K562 (cell line): ENCODE measurements at regions not wholly inside any gene's neighbourhood (a gene's known extent, or its start where the extent isn't known, plus 50 kb on each side); places are given as distances from the start of the nearest gene placed in this dataset.

Experiments used
- BDP1 ChIP-seq: IDR thresholded peaks from 3 replicates; pipeline ENCODE4 v1.6.1; 2011; ENCODE audit not compliant: insufficient read length, insufficient read depth
- CREB3 ChIP-seq: fragments of 450-650 bp; conservative IDR thresholded peaks from 2 replicates; pipeline ENCODE4 v1.6.1; 2016; ENCODE audit warnings: missing genetic modification characterization, low read depth, mild to moderate bottlenecking, missing compliant biosample characterization, moderate library complexity
- CREBBP ChIP-seq: IDR thresholded peaks from one replicate; pipeline ENCODE4 v1.6.1; 2012; ENCODE audit warnings: low read depth, mild to moderate bottlenecking, control low read depth, inconsistent platforms, low read length
- DEAF1 ChIP-seq: fragments of 450-650 bp; formaldehyde crosslinking; IDR thresholded peaks from 2 replicates; pipeline ENCODE4 v1.4.0; 2020; ENCODE audit warnings: mild to moderate bottlenecking, moderate library complexity
- YBX1 ChIP-seq: fragments of 450-650 bp; IDR thresholded peaks from 2 replicates; pipeline ENCODE4 v1.7.1; 2016; ENCODE audit warnings: mild to moderate bottlenecking
- ZNF282 ChIP-seq: sonication (generic); formaldehyde crosslinking; IDR thresholded peaks from 2 replicates; pipeline ENCODE4 v1.8.1; 2023; ENCODE audit warnings: missing genetic modification reagents
- ZNF639 ChIP-seq, 2 experiments: fragments of 200-800 bp in 1 of 2; sonication (Bioruptor generic) in 1 of 2; sonication (generic) in 1 of 2; formaldehyde crosslinking in 1 of 2; IDR thresholded peaks in 1 of 2; conservative IDR thresholded peaks in 1 of 2; 2 replicates each; pipeline versions ENCODE4 v1.5.0 to v1.6.1; 2016 to 2020; ENCODE audit warnings: missing compliant biosample characterization in 1 of 2, missing genetic modification characterization in 1 of 2, missing genetic modification reagents in 1 of 2
- TF ChIP-seq, protein P1 (sequence below): fragments of 450-650 bp; formaldehyde crosslinking; IDR thresholded peaks from 2 replicates; pipeline ENCODE4 v1.4.0; 2020; ENCODE audit warnings: mild to moderate bottlenecking, moderate library complexity
- TF ChIP-seq, protein P2 (sequence below): fragments of 450-650 bp; IDR thresholded peaks from 2 replicates; pipeline ENCODE4 v1.6.1; 2016; ENCODE audit warnings: missing biosample characterization, missing genetic modification characterization

DNA sequence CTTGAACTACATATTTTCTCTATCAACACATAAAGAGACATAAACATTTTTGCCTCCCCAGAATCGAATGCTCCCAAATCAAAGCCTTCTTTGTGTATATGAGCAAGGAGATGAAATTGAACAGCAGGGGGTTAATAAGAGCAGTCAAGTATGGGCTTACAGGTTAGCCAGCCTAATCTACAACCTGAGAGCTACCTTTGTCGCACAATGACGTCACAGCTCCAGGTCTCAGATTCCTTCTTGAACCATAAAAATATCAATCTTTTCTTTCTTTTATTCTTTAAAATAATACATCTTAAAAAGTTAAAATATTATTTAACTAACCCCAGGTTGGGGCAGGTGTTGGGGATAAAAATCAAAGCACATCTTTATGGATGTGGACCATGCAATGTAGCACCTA lies 482.9 kb upstream of the CDH11 start (continued):
- no peak for TF ChIP-seq DEAF1 (CRISPR knock-in tag)
- TF ChIP-seq ZNF282 (CRISPR knock-in tag), result no peak
- TF ChIP-seq, protein P1, sequence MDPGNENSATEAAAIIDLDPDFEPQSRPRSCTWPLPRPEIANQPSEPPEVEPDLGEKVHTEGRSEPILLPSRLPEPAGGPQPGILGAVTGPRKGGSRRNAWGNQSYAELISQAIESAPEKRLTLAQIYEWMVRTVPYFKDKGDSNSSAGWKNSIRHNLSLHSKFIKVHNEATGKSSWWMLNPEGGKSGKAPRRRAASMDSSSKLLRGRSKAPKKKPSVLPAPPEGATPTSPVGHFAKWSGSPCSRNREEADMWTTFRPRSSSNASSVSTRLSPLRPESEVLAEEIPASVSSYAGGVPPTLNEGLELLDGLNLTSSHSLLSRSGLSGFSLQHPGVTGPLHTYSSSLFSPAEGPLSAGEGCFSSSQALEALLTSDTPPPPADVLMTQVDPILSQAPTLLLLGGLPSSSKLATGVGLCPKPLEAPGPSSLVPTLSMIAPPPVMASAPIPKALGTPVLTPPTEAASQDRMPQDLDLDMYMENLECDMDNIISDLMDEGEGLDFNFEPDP (CRISPR knock-in tag), result no peak
- TF ChIP-seq BDP1, result no peak
- TF ChIP-seq, protein P2, sequence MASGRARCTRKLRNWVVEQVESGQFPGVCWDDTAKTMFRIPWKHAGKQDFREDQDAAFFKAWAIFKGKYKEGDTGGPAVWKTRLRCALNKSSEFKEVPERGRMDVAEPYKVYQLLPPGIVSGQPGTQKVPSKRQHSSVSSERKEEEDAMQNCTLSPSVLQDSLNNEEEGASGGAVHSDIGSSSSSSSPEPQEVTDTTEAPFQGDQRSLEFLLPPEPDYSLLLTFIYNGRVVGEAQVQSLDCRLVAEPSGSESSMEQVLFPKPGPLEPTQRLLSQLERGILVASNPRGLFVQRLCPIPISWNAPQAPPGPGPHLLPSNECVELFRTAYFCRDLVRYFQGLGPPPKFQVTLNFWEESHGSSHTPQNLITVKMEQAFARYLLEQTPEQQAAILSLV (tag), result no peak
- no peak for TF ChIP-seq ZNF639 (CRISPR knock-in tag; conservative IDR thresholded peaks at IDR 0.05 in 1 of 2, IDR thresholded peaks at IDR 0.05 in 1 of 2)
- TF ChIP-seq YBX1, result no peak
- no peak for TF ChIP-seq CREBBP
- no peak for TF ChIP-seq CREB3
- TF ChIP-seq, all 486 proteins: peak for 0
